22Rv1 (cell line): ENCODE measurements at regions not wholly inside any gene's neighbourhood (a gene's known extent, or its start where the extent isn't known, plus 50 kb on each side); places are given as distances from the start of the nearest gene placed in this dataset.

Experiments
- H3K27ac ChIP-seq: fragments of 450-650 bp; 2 replicates; pipeline ENCODE4 v1.5.1; 2017
- ZFX ChIP-seq: fragments of 450-650 bp; IDR thresholded peaks from 2 replicates; pipeline ENCODE4 v1.6.1; 2017; ENCODE audit warnings: antibody characterized with exemption, borderline replicate concordance
- TF ChIP-seq, protein P1 (sequence below): fragments of 450-650 bp; IDR thresholded peaks from 2 replicates; pipeline ENCODE4 v1.5.1; 2017; ENCODE audit warnings: mild to moderate bottlenecking

DNA sequence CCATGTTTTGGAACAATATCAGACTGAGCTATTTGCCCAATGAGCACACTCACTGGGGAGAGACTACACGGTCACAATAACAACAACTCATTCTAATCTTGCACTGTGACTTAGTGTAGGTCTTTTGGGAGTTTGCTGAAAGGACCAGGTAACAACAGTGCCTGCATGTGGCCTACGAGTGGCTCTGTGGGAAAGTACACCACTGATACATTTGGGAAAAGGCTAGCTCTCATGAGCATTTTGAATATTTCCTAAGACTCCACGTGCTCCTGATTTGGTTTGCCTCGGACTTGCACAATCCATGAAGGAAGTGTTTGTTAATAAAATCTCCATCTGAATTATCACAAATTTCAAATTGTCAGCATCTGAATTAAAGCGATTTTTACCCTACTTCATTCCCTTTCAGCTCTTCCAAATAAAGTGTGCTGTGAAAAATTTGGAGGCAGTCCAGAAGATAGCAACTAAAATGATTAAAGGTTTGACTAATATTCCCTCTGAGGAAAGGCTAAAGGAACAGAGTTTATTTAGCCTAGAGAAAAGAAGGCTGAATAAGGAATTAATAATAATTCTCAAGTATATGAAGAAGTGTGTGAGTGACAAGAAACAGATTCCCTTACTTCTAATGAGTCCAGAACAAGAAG is 406.4 kb downstream of the PPARGC1A start:
- TF ChIP-seq, protein P1, sequence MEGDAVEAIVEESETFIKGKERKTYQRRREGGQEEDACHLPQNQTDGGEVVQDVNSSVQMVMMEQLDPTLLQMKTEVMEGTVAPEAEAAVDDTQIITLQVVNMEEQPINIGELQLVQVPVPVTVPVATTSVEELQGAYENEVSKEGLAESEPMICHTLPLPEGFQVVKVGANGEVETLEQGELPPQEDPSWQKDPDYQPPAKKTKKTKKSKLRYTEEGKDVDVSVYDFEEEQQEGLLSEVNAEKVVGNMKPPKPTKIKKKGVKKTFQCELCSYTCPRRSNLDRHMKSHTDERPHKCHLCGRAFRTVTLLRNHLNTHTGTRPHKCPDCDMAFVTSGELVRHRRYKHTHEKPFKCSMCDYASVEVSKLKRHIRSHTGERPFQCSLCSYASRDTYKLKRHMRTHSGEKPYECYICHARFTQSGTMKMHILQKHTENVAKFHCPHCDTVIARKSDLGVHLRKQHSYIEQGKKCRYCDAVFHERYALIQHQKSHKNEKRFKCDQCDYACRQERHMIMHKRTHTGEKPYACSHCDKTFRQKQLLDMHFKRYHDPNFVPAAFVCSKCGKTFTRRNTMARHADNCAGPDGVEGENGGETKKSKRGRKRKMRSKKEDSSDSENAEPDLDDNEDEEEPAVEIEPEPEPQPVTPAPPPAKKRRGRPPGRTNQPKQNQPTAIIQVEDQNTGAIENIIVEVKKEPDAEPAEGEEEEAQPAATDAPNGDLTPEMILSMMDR = no peak
- TF ChIP-seq ZFX = no peak
- H3K27ac ChIP-seq = no peak overlapping the region

DNA sequence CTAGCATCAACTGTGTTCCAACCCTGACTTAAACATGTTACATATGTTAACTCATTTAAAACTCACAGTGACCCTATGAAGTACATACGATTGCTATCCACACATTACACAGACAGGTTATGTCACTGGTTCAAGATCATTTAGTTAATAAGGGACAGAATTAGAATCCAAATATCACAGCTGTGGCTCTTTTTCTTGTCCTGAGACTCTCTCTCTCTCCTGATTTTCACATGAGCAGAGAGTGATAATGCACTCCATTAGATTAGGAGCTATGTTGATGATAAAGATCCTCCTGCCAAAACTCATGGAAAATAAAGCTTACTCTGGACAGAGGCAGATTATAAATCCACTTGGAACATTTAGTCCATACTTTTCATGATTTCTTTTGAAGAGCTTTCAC is 408.3 kb downstream of the PPARGC1A start:
- TF ChIP-seq, protein P1 = no peak
- no peak for TF ChIP-seq ZFX
- no peak overlapping the region for H3K27ac ChIP-seq

DNA sequence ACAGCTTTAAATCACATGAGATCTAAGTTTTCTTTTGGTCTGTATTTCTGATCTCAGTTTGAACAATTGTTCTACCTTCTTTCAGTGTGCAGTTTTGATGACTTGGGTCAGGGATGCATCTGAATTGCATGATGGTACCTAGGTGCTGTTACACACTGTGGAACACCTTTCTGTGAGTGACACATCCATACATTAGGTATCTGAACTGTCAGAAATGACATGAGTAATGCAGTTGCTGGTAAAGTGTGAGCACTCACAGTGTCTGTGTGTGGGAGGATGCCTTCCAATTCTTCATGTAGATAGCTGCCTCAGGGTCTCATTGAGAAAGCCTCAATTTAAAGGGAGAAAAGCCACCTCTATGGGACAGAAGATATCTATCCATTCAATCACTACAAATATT is 411.9 kb downstream of the PPARGC1A start:
- TF ChIP-seq, protein P1 = no peak
- TF ChIP-seq ZFX = no peak
- H3K27ac ChIP-seq = no peak overlapping the region

DNA sequence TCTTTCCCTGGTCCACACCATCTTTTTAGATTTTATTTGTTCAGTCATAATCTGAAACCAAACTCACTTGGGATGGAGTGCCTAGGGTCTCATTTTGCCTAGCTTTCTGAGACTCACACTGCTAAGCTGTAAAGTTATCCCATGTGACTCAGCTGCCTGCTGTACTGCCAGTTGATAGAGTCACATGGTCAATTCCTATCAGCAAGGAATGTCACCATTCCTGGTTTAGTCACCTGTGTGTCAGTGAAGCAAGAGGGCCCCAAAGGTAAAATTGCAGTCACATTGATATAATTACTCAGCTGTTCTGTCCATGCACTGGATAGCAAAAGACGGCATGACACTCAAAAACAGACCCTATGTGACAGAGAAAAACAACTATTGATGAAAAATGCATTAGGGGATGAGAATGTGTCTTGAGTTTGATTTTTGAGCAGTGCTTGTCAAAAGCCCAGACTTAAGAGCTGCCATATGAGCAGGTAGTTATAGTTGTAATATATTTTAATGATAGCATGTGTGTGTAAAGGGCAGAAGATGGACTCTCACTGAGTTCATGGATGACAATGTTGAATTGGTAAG is 413.2 kb downstream of the PPARGC1A start:
- TF ChIP-seq ZFX = no peak
- TF ChIP-seq, protein P1 = no peak
- H3K27ac ChIP-seq = no peak overlapping the region

DNA sequence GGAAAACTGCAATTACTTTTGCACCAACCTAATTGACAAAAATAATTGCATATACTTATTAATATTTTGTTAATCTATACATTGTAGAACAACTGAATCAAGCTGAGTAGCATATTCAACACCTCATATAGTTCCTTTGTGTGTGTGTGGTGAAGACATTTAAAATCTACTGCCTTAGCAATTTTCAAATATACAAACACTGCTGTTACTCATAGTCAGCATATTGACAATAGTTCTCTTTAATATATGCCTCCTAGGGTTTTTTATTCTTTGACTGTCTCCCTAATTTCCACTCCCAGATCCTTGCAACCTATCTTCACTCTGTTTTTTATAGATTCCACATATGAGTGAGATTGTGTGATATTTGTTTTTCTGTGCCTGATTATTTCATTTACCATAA is 426.8 kb downstream of the PPARGC1A start:
- H3K27ac ChIP-seq = no peak overlapping the region
- TF ChIP-seq, protein P1 = no peak
- TF ChIP-seq ZFX = no peak

DNA sequence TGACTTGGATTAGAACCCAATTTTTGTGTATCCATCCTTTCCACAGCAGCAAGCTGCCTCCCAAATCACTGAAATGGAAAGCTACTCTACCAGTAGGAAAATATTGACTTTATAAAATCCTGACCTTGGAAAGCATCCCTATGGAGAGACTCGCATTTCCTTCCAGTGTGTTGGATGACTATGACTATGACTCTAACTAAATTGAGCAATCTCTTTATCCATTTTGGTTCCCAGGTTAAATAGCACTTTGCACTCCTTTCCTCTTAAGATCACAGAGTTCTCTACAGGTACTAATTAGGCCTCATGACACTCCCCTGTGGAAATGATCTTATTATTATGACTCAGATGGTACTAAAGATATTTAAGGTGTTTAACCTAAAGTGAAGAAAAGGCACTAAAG is 431.8 kb downstream of the PPARGC1A start:
- H3K27ac ChIP-seq = no peak overlapping the region
- no peak for TF ChIP-seq ZFX
- TF ChIP-seq, protein P1 = no peak

DNA sequence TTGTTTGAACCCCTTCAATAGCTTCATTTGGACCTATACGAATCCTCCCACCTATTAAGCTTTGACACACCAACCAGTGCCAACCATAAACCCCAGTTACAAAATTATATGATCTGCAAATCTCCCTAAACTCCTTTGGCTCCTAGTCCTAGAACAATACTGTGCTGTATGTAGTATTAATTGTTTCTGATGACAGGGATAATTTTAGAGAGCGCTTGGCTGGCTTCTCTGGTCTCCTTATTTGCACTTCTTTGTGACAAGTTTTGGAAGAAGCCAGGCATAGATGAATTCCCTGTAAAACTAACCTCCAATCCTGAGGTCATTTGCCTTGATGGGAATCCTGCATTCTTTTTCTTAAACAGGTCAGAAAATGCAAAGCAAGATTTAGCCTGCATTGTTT is 433.0 kb downstream of the PPARGC1A start:
- H3K27ac ChIP-seq = no peak overlapping the region

More for the DNA sequence above, 433.0 kb downstream of the PPARGC1A start:
- TF ChIP-seq, protein P1 = no peak
- no peak for TF ChIP-seq ZFX
